ENCODE measurements at regions not wholly inside any gene's neighbourhood (a gene's known extent, or its start where the extent isn't known, plus 50 kb on each side); places are given as distances from the start of the nearest gene placed in this dataset.

DNA sequence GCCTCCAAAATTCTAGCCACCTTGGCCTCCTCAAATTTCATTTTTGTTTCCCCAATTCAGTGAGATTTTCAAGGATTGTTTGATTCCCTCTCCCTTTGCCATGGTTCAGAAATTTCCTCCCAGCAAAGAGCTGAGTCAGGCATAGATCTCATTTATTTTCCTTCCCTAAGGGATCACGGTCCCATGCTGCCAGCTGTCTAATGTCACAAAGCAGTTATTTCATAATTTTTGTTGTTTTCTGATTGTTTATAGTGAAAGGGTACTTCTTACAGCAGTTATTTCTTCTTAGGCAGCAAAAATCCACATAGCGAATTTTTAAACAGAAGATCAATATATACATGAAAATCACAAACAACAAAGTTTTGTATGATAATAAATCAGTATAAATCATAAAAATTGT lies 470.5 kb upstream of the MAGEB18 start (continued):
- TF ChIP-seq, protein P1, sequence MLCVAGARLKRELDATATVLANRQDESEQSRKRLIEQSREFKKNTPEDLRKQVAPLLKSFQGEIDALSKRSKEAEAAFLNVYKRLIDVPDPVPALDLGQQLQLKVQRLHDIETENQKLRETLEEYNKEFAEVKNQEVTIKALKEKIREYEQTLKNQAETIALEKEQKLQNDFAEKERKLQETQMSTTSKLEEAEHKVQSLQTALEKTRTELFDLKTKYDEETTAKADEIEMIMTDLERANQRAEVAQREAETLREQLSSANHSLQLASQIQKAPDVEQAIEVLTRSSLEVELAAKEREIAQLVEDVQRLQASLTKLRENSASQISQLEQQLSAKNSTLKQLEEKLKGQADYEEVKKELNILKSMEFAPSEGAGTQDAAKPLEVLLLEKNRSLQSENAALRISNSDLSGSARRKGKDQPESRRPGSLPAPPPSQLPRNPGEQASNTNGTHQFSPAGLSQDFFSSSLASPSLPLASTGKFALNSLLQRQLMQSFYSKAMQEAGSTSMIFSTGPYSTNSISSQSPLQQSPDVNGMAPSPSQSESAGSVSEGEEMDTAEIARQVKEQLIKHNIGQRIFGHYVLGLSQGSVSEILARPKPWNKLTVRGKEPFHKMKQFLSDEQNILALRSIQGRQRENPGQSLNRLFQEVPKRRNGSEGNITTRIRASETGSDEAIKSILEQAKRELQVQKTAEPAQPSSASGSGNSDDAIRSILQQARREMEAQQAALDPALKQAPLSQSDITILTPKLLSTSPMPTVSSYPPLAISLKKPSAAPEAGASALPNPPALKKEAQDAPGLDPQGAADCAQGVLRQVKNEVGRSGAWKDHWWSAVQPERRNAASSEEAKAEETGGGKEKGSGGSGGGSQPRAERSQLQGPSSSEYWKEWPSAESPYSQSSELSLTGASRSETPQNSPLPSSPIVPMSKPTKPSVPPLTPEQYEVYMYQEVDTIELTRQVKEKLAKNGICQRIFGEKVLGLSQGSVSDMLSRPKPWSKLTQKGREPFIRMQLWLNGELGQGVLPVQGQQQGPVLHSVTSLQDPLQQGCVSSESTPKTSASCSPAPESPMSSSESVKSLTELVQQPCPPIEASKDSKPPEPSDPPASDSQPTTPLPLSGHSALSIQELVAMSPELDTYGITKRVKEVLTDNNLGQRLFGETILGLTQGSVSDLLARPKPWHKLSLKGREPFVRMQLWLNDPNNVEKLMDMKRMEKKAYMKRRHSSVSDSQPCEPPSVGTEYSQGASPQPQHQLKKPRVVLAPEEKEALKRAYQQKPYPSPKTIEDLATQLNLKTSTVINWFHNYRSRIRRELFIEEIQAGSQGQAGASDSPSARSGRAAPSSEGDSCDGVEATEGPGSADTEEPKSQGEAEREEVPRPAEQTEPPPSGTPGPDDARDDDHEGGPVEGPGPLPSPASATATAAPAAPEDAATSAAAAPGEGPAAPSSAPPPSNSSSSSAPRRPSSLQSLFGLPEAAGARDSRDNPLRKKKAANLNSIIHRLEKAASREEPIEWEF (IDR thresholded peaks at IDR 0.05; ENCODE audit: insufficient replicate concordance, low read depth, low read length) = no peak

GRCh38 chrX:25674776-25675175 lies 463.4 kb upstream of the MAGEB18 start:
- SMC1A ChIA-PET (ENCODE audit: uncharacterized antibody, unreplicated experiment) = no interaction called here
- no peak overlapping the region for H3K4me2 ChIP-seq (ENCODE audit: control insufficient read depth, insufficient read depth)
- no TSS peak for BruUV-seq (replicated peaks)

More at GRCh38 chrX:25674776-25675175, 463.4 kb upstream of the MAGEB18 start:
- RAD21 ChIA-PET (ENCODE audit: unreplicated experiment) = no interaction called here
- no peak overlapping the region for H3K4me3 ChIP-seq
- POLR2A ChIA-PET = no interaction called here
- H3K4me1 ChIP-seq (ENCODE audit: control insufficient read depth, insufficient read depth, low read length) = no peaks in the 10 kb centered on the region
- no peak overlapping the region for H2AFZ ChIP-seq (ENCODE audit: control insufficient read depth, low read depth, low read length)
- CTCF ChIA-PET = no interaction called here
- 38% methylated on average over 3 of the region's 3 CpGs for WGBS (ENCODE audit: insufficient coverage, insufficient replicate concordance, low lambda C conversion rate, missing lambda C conversion rate)
- in situ Hi-C loops (cut with MboI) = no loop called here
- no peak overlapping the region for H3K9ac ChIP-seq (ENCODE audit: control insufficient read depth, insufficient read depth, low read length)
- ATAC-seq = no peak
- H4K20me1 ChIP-seq (ENCODE audit: control insufficient read depth, insufficient read depth) = no peaks in the 10 kb centered on the region
- no peaks in the 10 kb centered on the region for H3K27me3 ChIP-seq (replicated peaks in 1 of 2; ENCODE audit: control insufficient read depth in 2 of 2, insufficient read depth in 2 of 2, low read length in 1 of 2)
- DNase-seq (ENCODE audit: low read depth, low spot score) = no peak
- no peak for TF ChIP-seq POLR2AphosphoS5 (IDR thresholded peaks at IDR 0.05; ENCODE audit: low read length)
- TF ChIP-seq HDGF (IDR thresholded peaks at IDR 0.05) = no peak
- TF ChIP-seq MEF2B (IDR thresholded peaks at IDR 0.05; ENCODE audit: partially characterized antibody, poor library complexity, severe bottlenecking) = no peak
- TF ChIP-seq, protein P2, sequence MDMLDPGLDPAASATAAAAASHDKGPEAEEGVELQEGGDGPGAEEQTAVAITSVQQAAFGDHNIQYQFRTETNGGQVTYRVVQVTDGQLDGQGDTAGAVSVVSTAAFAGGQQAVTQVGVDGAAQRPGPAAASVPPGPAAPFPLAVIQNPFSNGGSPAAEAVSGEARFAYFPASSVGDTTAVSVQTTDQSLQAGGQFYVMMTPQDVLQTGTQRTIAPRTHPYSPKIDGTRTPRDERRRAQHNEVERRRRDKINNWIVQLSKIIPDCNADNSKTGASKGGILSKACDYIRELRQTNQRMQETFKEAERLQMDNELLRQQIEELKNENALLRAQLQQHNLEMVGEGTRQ (IDR thresholded peaks at IDR 0.05; ENCODE audit: borderline replicate concordance, low read depth, low read length) = no peak
- no peak for TF ChIP-seq CEBPB (IDR thresholded peaks at IDR 0.05; ENCODE audit: borderline replicate concordance in 1 of 2, low read depth in 2 of 2, low read length in 2 of 2)
- TF ChIP-seq RUNX3 (IDR thresholded peaks at IDR 0.05; ENCODE audit: low read length) = no peak
- no peak for TF ChIP-seq RBBP5 (conservative IDR thresholded peaks at IDR 0.05)
- no peak for TF ChIP-seq CBX5 (IDR thresholded peaks at IDR 0.05; ENCODE audit: low read depth)
- no peak for TF ChIP-seq ZBED1 (IDR thresholded peaks at IDR 0.05; ENCODE audit: borderline replicate concordance)
- no peak for TF ChIP-seq ASH2L (IDR thresholded peaks at IDR 0.05; ENCODE audit: borderline replicate concordance, low read depth)
- TF ChIP-seq KAT2A (conservative IDR thresholded peaks at IDR 0.05; ENCODE audit: control insufficient read depth, low read depth, low read length) = no peak
- TF ChIP-seq, protein P3, sequence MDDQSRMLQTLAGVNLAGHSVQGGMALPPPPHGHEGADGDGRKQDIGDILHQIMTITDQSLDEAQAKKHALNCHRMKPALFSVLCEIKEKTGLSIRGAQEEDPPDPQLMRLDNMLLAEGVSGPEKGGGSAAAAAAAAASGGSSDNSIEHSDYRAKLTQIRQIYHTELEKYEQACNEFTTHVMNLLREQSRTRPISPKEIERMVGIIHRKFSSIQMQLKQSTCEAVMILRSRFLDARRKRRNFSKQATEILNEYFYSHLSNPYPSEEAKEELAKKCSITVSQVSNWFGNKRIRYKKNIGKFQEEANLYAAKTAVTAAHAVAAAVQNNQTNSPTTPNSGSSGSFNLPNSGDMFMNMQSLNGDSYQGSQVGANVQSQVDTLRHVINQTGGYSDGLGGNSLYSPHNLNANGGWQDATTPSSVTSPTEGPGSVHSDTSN (IDR thresholded peaks at IDR 0.05; ENCODE audit: insufficient replicate concordance, low read depth, low read length) = no peak
- TF ChIP-seq, protein P4, sequence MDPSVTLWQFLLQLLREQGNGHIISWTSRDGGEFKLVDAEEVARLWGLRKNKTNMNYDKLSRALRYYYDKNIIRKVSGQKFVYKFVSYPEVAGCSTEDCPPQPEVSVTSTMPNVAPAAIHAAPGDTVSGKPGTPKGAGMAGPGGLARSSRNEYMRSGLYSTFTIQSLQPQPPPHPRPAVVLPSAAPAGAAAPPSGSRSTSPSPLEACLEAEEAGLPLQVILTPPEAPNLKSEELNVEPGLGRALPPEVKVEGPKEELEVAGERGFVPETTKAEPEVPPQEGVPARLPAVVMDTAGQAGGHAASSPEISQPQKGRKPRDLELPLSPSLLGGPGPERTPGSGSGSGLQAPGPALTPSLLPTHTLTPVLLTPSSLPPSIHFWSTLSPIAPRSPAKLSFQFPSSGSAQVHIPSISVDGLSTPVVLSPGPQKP (IDR thresholded peaks at IDR 0.05; ENCODE audit: low read depth, low read length) = no peak
- no peak for TF ChIP-seq TCF3 (IDR thresholded peaks at IDR 0.05; ENCODE audit: borderline replicate concordance, insufficient read depth, low read depth, low read length)
- TF ChIP-seq BACH1 (IDR thresholded peaks at IDR 0.05; ENCODE audit: borderline replicate concordance) = no peak
- no peak for TF ChIP-seq ZNF622 (IDR thresholded peaks at IDR 0.05)
- no peaks in the 10 kb centered on the region for H3K36me3 ChIP-seq (ENCODE audit: control insufficient read depth in 2 of 2, insufficient read depth in 2 of 2, low read length in 1 of 2)
- H3K27ac ChIP-seq (ENCODE audit: control insufficient read depth, insufficient read depth) = no peak overlapping the region
- no peaks in the 10 kb centered on the region for H3K9me3 ChIP-seq (replicated peaks; ENCODE audit: control insufficient read depth, insufficient read depth, low read length)
- intact Hi-C loops (cut with micrococcal nuclease; ENCODE audit: unreplicated experiment) = no loop called here
- H3K79me2 ChIP-seq (ENCODE audit: control insufficient read depth, insufficient read depth, low read length) = no peaks in the 10 kb centered on the region
- no peak for FAIRE-seq
